ENCODE measurements at regions not wholly inside any gene's neighbourhood (a gene's known extent, or its start where the extent isn't known, plus 50 kb on each side); places are given as distances from the start of the nearest gene placed in this dataset.

- POLR2A ChIA-PET: interaction anchor here (0.6 to 0.7 kb wide), 2 partner anchors 14 to 25 kb away, joined by 3 to 4 read pairs; no protein-coding TSS in a partner anchor
- Mint-ChIP-seq H3K27ac (no peak overlapping the region), H3K9me3 (no peaks in the 10 kb centered on the region), H3K27me3 (no peaks in the 10 kb centered on the region), H3K36me3 (ENCODE audit: low read depth) (no peaks in the 10 kb centered on the region), H3K4me1 (ENCODE audit: low read depth) (no peaks in the 10 kb centered on the region), H3K4me3 (no peak overlapping the region)
- ATAC-seq: no peak
- CTCF ChIA-PET: interaction anchor here (1.4 to 1.8 kb wide), 2 partner anchors 31 to 432 kb away, joined by 3 to 5 read pairs; no protein-coding TSS in a partner anchor
- no peak for DNase-seq
- intact Hi-C loops (cut with micrococcal nuclease): no loop called here
- no peak for TF ChIP-seq CTCF (IDR thresholded peaks at IDR 0.05)
Observed at GRCh38 chr6:134609716-134610261, 291.9 kb upstream of the SGK1 start.

- ChIA-PET POLR2A (interaction anchor here (0.6 kb wide), 1 partner anchor 396 kb away, joined by 3 read pairs; no protein-coding TSS in a partner anchor), CTCF (interaction anchor here (1.4 kb wide), 1 partner anchor 484 kb away, joined by 4 read pairs; no protein-coding TSS in a partner anchor)
- Mint-ChIP-seq H3K4me1 (ENCODE audit: low read depth) (no peaks in the 10 kb centered on the region), H3K27me3 (no peaks in the 10 kb centered on the region), H3K27ac (no peak overlapping the region), H3K9me3 (no peaks in the 10 kb centered on the region), H3K36me3 (ENCODE audit: low read depth) (no peaks in the 10 kb centered on the region), H3K4me3 (no peak overlapping the region)
- intact Hi-C loops (cut with micrococcal nuclease): no loop called here
- DNase-seq: no peak
- ATAC-seq: no peak
- no peak for TF ChIP-seq CTCF (IDR thresholded peaks at IDR 0.05)
Observed at GRCh38 chr6:134607411-134607810, 289.5 kb upstream of the SGK1 start.

- no peaks in the 10 kb centered on the region for H3K27me3 Mint-ChIP-seq
- no peaks in the 10 kb centered on the region for H3K36me3 Mint-ChIP-seq (ENCODE audit: low read depth)
- no peak overlapping the region for H3K4me3 Mint-ChIP-seq
- no peaks in the 10 kb centered on the region for H3K4me1 Mint-ChIP-seq (ENCODE audit: low read depth)
- H3K9me3 Mint-ChIP-seq: peaks cover 9% of the 10 kb centered on the region
- intact Hi-C loops (cut with micrococcal nuclease): no loop called here
- H3K27ac Mint-ChIP-seq: no peak overlapping the region
- ATAC-seq: no peak
- no peak for DNase-seq
- POLR2A ChIA-PET: no interaction called here
- TF ChIP-seq CTCF (IDR thresholded peaks at IDR 0.05): no peak
- CTCF ChIA-PET: no interaction called here
Observed at GRCh38 chr6:134605034-134605433, 287.1 kb upstream of the SGK1 start.

GRCh38 chr6:134604014-134604676, 286.2 kb upstream of the SGK1 start:
- no peak for TF ChIP-seq CTCF (IDR thresholded peaks at IDR 0.05)
- ATAC-seq: no peak
- POLR2A ChIA-PET: no interaction called here
- intact Hi-C loops (cut with micrococcal nuclease): no loop called here
- peaks cover 9% of the 10 kb centered on the region for H3K9me3 Mint-ChIP-seq
- no peak overlapping the region for H3K4me3 Mint-ChIP-seq
- no peaks in the 10 kb centered on the region for H3K4me1 Mint-ChIP-seq (ENCODE audit: low read depth)
- CTCF ChIA-PET: no interaction called here
- no peak overlapping the region for H3K27ac Mint-ChIP-seq
- DNase-seq: no peak
- H3K27me3 Mint-ChIP-seq: no peaks in the 10 kb centered on the region
- H3K36me3 Mint-ChIP-seq (ENCODE audit: low read depth): no peaks in the 10 kb centered on the region

GRCh38 chr6:134603561-134603960, 285.6 kb upstream of the SGK1 start:
- Mint-ChIP-seq H3K4me3 (no peak overlapping the region), H3K4me1 (ENCODE audit: low read depth) (no peaks in the 10 kb centered on the region), H3K9me3 (peaks cover 9% of the 10 kb centered on the region), H3K27me3 (no peaks in the 10 kb centered on the region), H3K36me3 (ENCODE audit: low read depth) (no peaks in the 10 kb centered on the region), H3K27ac (no peak overlapping the region)
- DNase-seq (no peak), ATAC-seq (no peak)
- no peak for TF ChIP-seq CTCF (IDR thresholded peaks at IDR 0.05)
- POLR2A ChIA-PET: no interaction called here
- intact Hi-C loops (cut with micrococcal nuclease): no loop called here
- CTCF ChIA-PET: no interaction called here
